HG03521 (cell line): ENCODE measurements at regions not wholly inside any gene's neighbourhood (a gene's known extent, or its start where the extent isn't known, plus 50 kb on each side); places are given as distances from the start of the nearest gene placed in this dataset.
"Not testable (repeated sequence)": the region's sequence is repeated elsewhere in the genome, so short reads cannot be mapped to it uniquely, and the experiment has no call there.

Experiments used
- ATAC-seq: cut with Tn5 transposase; IDR thresholded peaks from one replicate; pipeline ENCODE4 v1.9.1; 2021; ENCODE audit warnings: mild to moderate bottlenecking, moderate library complexity; ENCODE audit not compliant: unreplicated experiment

DNA sequence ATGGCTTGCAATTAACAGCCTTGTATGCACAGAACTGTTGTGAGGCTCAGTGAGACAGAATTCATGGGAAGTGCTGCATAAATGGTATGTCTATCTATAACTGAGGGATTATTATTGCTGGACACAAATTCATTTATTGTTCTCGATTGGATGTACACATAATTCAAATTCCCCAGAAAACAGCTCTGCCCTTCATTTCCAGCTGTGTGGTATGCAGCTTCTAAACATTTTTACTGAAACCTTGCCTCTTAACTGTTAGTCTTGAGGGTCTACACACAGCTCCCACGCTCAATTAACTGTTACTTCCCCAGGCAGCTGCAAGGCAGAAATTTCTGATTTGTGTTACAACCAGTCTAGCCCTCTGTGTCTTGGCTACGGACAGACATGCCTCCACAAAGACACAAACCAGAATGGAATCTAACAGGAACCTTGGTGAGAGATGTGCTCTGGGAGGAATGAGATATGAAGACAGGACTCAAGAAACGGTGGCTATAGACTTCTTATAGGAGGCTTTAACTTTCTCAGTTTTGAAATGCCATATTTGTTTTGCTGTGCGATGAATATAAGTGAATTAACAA is 139.7 kb upstream of the TBL1XR1 start:
- no peak for ATAC-seq

DNA sequence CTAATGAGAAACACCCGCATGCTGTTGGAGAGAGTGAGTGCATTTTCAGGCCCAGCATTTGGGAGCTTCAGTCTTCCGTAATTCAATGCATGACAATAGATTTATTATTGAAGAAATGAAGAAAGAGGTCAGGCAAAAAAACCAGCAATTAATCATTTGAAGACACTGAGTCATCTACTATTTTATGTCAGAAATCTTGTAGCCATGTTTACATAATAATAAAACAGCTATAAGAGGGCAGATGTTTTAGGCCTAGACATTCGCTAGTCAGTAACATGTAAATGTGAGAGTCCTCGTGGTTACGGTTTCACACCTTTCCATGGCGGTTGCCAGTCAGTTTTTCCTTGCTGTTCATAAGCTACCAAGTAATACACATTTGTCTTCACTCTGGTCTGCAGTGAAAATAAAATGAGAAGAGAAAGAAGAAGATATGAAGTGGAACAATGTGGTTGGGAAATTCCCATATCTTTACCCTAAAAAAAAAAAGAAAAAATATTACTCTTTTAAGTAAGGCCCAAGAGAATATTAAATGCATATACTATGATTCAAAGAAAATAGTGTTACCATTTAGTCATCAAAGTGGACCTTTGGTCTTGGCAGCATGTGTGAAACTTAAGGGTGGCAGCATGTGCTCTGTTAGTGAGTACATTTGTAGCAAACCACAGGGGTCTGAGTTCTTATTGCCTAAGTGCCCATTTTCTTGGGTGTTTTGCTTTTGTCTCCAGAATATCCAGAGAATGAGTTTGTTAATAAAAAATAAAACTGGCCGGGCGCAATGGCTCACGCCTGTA is 140.5 kb upstream of the TBL1XR1 start:
- peak; percentile 71 for ATAC-seq

DNA sequence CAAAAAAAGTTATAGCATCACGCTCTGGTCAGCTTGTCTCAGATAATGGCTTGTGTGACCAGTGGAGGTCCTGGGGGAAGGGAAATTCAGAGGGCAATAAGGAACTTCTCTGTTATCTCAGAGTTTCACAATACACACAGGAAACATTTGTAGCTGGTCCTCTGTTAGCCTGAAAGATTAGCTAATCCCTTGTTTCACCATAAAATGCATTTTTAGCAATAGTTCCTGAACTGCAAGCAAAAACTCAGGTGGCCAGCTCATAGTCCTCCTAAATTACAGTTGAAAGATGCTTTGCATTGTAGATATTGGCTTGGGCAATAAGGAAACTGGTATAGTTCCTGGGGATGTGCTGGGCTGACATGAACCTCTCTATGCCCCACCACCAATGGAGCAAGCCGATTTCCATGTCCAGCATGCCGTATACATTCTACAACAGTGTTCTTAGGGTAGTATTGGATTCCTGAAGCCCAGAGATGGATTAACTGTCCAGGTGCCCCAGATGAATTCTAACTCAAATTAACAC is 141.5 kb upstream of the TBL1XR1 start:
- no peak for ATAC-seq

DNA sequence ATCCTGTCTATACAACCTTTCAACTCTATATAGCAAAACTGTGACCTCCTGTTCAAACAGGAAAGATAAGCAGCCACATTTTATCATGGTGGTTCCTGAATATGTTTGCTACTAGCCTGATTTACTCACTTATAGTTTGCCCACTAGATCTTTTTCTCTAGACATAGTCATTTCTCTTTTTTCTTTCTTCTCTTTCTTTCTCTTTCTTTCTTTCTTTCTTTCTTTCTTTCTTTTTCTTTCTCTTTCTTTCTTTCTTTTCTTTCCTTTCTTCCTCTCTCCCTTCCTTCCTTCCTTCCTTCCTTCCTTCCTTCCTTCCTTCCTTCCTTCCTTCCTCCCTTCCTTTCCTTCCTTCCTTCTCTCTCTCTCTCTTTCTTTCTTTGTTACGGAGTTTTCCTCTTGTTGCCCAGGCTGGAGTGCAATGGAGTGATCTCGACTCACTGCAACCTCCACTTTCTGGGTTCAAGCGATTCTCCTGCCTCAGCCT is 142.0 kb upstream of the TBL1XR1 start:
- not testable (repeated sequence) for ATAC-seq

DNA sequence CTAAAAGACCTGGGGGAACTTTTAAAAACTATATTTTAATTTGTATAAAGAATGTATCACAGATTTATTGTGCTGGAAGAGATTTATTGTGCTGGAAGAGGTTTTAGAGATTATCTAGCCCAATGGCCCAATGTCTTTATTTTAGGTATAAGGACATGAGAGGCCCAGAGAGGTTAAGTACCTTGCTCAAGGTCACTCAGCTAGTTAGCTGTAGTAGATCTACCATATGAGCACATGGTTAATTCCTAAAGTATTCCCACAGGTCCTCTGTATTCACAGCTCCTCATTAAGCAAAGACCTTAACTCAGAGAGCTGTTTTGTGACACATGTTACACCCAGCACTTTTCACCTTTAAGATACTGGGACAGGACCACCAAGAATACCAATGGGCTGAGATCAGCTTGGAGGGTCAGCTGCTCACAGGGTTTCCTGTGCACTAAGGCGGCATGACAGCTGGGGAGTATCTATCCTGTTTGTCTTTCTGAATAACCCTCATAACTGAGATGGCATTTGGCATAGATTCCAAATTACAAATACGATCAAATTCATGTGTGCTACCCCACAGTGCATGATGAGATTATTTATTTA is 143.1 kb upstream of the TBL1XR1 start:
- no peak for ATAC-seq

DNA sequence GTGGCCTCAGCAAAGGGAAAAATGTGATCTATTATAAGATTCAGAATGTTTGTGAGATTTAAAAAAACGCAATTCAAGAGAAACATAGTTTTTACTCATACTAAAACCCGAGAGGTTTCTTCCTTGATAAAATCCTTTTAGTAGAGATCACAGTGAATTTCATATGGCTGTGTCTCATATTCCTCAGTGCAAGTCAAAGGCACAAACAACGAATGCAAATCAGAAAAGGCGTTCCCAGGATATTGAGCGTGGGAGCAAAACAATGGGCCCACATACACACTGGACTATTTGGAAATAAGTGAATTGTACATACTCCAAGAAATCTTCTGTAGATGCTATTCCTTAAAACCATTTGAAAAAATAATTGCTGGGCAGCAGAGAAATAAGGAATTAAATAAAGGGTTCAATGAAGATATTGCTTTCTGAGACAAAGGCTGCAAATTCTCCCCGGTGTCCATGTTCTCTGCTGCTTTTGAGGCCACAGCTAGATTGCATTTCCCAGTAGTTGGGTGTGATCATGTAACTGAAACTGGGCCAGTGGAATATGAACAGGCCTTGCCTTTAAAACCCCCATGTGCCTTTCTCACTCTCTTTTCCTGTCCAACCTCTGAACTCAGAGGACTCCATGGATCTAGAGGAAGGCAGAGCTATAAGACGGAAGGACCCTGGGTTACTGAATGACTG is 144.6 kb upstream of the TBL1XR1 start:
- ATAC-seq = no peak

DNA sequence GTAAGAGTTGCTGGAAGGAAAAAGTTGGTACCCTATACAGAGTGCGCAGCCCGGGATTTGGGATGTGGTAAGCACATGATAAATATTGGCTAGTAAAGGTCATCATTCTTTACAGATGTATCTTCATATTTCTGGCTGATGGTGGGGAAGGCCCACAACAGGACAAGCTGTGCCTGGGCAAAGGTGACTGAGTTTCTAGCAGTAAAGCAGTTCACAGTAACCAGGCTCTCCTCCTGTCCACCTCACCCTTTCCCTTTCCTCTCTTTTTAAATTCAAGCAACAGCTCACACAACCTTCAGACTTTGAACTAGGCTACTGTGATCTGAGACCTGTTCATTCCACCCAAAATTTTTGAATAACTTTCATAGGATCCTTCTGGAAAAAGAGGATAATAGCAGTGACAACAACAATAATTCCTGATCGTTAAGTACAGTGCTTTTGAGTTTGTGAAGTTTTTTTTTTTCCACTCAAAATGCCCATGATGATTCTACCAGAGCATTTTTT is 145.9 kb upstream of the TBL1XR1 start:
- no peak for ATAC-seq

DNA sequence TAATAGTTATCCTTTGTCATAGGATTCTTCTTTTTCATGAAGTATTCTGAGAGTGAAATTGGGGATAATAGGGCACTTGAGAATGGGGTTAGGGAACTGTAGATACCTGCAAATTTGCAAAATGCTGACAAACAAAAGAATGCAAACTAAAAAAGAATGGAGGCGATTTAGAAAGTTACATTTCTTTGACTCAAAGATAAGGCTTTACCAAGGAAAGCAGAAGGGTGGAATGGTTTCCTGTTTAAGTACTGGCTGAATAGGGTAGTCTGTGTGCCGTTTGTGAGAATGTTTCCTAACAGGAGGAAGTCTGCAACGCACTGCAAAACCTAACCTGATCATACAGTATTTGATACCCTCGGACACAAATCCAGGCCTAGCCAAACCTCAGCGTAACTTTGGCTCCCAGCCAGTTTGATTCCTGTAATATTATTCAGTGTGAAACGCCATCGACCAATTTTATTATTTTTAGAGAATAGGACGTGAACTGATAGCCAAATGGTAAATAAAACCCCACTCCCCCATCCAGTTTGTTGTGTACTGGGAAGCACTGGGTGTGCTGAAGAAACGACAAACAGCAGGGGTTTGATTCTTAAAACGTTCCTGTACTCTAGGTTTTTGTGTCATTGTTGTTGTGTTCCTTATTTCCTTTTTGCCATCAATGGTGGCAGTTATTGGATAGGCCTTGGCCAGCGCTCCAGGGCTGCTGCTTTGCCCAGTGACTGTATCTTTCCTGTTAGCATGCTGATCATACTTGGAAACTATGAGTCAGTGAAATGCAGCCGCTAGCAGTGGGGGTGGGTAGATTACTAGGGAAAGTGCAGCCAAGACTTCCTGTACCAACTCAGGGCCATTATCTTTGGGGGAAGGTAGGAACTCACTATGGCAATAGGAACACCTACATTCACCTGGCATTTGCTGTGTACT is 148.0 kb upstream of the TBL1XR1 start:
- peak; percentile 61 for ATAC-seq

DNA sequence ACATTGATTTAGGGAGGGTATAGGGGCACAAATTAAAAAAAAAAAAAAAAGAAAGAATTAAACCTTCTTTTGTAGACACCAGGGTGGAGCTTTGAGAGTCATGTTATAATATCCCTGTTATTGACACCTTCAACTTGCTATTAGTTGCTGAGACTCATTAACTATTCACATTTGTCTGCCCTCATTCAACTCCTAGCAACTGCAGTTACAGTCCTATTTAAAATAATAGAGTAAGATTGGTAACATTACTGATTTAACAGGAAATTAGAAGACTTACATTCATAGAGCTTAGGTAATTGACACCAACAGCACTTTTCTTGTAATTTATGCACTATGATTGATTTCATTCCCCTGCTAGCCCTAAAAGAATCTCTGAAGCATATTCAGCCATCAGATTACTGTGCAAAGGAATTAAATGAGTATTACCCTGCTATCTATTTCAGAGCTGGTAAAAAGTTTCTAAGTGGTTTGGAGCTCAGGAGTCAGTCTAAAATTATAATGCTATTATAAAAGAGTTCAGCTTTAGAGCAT is 148.8 kb upstream of the TBL1XR1 start:
- peak; percentile 15 for ATAC-seq

DNA sequence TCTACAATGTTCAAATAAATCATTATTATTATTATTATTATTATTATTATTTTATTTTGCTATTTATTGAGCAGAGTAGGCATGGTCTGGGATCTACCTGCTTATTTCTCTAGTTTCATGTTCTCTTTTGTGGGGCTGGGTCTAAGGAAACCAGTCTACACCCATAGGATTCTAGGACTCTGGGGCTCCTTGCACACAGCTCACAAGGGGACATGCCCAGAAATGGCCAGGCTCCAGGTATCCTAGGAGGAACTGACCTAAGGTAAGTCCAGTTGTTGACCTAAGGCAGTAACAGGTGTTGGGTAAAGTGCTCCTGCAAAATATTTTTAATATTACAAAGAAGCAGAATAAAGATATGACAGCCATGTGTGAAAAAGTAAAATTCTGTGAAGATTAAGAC is 149.6 kb upstream of the TBL1XR1 start:
- no peak for ATAC-seq

DNA sequence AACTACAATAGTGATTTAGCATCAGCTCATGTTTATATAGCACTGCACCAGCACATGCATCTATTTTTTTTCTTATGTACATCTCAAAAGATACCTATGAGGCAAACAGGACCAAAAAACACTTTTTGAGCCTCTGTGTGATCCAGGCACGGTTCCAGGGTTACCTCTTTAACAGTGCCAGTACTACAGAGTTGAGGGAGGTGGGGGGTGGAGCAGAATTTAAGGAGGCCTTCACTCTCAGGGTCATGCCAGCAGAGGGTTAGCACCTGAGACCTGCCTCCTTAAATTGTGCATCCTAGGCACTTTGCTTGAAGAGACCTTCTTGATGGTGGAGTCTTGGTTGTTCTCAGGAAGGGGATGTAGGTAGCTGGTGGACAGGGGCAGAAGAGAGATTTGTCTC is 150.3 kb upstream of the TBL1XR1 start:
- ATAC-seq = no peak

DNA sequence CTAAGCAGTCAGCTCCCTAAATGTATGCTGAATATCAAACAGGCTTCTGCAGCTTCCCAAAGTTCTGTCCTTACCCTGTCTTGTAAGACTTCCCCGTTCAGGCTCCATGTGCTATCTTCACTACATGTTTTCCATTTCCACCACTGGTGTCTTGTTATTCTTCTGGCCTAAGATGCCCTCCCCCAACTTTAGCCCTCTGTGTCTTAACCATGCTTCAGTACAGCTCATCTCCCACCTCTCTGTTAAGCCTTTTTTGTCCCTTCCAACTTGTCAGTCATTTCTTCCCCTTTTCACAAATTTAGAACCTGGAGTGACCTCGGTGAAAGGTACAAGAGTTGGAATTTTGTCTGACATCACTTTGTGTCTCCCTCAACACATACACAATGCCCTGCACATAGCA is 151.7 kb upstream of the TBL1XR1 start:
- ATAC-seq = no peak

DNA sequence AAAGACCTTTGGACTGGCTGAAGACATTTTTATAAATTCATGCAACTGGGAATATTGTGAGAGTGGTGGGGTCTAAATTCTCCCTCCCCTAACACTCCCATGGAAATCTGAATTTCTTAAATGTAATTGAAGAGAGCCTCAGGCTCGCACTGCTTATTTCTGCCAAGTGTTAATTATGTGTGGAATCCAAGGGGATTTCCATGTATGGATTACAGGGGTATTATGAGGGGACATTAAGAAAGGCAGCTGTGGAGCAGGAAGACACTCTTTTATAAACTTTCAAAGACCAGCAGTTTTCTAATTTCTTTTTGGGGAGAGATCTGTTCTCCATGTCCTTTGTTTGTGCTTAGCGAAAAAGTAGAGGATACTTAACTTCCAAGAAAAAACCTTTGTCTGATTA is 152.1 kb upstream of the TBL1XR1 start:
- ATAC-seq = no peak

DNA sequence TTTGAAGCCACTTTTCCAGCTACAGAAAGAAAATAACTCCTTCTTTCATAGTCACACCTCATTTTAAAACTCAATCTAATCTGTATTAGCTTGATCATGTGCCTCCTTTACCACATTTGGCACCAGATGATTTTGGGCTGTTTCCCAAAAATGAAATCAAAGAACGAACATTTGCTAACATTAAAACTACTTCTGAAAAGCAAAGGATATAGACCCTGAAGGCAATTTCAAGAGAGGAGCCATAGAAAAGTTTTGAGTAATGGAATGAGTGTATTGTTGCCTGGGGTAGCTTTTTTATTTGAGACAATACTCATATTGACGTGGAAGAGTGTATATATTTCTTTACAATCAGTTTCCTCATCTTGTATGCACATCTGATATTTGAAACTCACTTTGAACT is 152.8 kb upstream of the TBL1XR1 start:
- no peak for ATAC-seq

DNA sequence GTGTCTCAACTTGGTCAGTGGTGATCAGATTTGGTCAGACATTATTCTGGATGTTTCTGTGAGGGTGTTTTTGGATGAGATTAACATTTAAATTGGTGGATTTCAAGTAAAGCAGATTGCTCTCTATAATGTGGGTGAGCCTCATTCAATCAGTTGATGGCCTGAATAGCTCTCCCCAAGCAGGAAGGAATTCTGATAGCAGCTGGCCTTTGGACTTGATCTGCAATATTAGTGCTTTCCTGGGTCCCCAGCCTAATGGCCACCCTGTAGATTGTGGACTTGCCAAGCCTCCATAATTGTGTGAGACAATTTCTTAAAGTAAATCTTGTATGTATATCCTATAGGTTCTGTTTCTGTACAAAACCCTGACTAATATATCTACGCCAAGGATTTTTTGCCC is 153.9 kb upstream of the TBL1XR1 start:
- no peak for ATAC-seq

DNA sequence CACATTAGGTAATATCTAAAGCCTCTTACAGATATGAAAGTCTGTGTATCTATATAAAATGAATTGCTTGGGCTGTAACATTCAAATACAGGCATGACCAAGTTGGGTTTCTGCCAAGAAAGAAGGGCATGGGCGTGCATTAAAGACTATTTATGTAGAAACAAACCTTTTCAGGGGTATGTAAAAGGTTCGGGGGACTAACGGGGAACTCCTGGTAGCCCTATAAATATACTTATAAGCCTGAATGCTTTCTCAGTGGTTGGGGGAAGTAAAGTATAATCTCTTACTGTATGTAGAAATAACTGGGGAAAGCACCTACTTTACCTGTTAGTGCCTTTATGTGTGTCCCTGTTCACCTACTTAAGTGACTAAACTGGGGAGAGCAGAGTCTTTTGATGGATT is 154.5 kb upstream of the TBL1XR1 start:
- ATAC-seq = peak; percentile 98

DNA sequence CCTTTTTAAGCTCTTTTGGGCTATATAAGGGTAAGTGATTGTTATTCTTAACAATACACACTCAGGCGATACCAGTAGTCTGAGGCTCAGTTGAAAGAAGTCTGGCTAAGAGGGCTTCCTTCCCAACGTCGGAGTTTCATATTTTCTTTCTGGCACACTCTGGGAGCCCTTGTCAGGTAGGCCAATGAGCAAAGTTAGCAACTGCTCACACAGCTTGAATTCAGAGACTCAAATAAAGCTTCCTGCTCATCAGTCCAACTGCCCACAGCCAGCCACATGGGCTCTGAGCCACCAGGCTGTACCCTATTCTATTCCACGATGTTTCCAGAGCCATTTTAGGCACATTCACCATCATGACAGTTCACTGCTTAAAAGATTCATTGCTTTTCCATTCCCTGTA is 155.1 kb upstream of the TBL1XR1 start:
- no peak for ATAC-seq

DNA sequence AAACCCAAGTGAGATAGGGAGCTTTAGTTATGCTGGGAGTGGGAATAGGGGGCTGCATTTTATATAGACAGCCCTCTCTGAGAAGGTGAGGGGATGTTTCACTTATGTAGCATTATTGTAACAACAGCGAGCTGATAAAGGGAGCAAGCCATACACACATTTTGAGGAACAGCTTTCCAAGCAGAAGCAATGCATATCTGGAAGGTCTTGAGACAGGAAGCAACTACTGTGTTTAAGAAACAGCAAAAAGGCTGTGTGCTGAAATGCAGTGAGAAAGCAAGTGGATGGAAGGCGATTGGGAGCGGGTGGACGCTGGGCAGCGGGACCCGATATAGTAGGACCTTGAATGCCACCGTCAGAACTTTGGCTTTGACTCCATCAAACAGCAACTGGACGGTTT is 155.9 kb upstream of the TBL1XR1 start:
- ATAC-seq = no peak

DNA sequence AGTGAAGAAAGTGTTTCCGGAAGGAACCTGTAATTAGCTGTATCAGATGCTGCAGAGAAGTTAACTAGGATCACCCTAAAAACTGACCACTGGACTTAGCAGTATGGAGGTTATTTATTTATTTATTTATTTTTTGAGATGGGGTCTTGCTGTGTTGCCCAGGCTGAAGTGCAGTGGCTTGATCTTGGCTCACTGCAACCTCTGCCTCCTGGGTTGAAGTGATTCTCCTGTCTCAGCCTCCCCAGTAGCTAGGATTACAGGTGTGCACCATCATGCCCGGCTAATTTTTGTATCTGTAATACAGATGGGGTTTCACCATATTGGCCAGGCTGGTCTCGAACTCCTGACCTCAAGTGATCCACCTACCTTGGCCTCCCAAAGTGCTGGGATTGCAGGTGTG is 156.6 kb upstream of the TBL1XR1 start:
- not testable (repeated sequence) for ATAC-seq

DNA sequence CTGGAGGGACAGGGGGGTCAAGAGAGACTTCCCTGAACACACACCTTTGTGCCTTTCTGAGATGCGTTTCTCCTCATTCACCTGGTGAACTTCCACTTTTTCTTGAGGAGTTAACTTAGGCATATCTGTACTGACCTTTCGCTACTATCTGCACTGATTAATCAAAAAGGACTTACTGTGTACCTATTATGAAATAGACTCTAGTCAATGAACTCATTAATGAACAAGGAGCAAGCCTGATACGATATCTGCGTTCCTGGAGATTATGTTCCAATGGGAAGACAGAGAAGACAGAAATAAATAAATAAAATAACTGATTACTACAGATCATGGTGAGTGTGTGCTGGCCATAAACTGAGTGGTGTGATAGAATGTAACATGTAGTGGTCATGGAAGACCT is 157.2 kb upstream of the TBL1XR1 start:
- no peak for ATAC-seq
